Amygdala (tissue), 56 donors: ENCODE measurements at regions not wholly inside any gene's neighbourhood (a gene's known extent, or its start where the extent isn't known, plus 50 kb on each side); places are given as distances from the start of the nearest gene placed in this dataset.

Experiments
- DNase-seq, 56 donors: peaks; one replicate each; lab custom pipeline; 2025; lab: John Stamatoyannopoulos, UW

DNA sequence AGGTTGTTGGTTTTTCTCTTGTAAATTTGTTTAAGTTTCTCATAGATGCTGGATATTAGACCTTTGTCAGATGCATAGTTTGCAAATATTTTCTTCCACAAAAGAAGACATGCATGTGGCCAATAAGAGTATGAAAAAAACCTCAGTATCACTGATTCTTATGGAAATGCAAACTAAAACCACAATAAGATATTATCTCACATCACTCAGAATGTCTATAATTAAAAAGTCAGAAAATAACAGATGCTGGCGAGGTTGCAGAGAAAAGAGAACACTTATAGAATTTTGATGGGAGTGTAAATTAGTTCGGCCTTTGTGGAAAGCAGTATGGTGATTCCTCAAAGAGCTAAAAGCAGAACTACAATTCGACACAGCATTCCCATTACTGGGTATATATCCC is 1355.6 kb downstream of the FAM133A start:
- DNase-seq: no peak

DNA sequence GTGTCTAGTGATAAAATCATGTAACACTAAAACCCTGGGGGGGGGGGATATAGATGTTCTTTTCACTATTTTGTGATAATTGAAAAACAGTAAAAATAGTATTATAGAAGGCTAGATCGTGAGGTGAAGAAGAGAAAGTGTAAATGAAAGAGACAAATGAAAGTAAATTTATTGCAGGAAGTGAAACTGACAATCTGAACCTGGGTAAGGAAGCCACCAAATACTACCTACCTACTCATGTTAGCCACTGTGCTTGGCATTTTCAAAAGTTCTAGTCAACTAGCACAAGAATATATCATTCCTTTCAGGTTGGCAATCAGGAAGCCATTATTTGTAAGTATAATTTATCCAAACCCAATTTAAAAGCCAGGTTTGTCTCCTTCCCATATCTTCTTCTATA is 1366.1 kb downstream of the FAM133A start:
- DNase-seq: no peak

DNA sequence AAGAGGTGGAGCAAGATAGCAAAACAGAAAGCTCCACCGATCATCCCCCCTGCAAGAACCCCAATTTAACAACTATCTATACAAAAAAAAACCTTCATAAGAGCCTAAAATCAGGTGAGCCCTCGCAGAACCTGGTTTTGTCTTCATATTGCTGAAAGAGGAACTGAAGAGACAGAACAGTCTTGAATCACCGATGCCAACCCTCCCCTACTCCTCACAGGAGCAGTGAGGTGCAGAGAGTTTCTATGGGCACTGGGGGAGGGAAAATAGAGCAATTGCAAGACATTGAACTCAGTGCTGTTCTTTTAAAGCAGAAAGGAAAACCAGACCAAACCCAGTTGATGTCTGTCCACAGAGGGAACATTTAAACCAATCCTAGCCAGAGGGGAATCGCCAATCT is 1370.3 kb downstream of the FAM133A start:
- no peak for DNase-seq

DNA sequence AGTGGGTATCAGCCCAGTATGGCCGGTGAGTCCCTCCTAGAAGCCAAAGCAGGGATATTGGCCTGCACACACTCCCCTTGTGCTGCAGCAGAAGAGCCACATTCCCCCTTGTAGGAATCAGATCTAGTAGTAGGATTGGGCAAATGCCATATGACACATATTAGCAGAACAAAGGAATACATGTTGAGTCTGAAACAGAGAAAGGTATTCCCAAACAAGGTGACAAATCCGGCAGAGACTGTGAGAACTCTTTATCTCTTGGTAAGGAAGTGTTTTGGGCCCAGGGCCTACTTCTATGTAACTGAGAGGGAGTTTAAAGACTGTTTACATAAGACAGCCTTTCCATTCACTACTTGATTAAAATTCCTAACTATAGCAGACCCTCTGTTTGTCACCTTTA is 1382.0 kb downstream of the FAM133A start:
- no peak for DNase-seq

DNA sequence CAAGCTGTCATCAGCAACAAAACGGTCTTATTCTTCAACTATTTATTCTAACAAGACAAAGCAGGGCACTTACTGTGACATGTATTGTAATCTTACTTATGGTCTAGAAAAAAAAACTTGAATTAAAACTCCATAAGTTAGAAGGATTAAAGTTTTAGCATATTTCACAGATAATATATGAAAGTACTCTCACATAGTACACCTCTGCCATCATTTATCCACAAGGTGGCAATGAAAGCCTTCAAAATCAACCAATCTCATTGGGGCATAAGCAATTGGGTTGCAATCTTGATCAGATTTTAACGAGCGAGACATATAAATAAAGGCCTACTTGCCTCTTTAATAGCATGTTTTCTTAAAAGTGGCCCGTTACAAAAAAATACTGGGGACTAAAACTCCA is 1382.9 kb downstream of the FAM133A start:
- DNase-seq: no peak

DNA sequence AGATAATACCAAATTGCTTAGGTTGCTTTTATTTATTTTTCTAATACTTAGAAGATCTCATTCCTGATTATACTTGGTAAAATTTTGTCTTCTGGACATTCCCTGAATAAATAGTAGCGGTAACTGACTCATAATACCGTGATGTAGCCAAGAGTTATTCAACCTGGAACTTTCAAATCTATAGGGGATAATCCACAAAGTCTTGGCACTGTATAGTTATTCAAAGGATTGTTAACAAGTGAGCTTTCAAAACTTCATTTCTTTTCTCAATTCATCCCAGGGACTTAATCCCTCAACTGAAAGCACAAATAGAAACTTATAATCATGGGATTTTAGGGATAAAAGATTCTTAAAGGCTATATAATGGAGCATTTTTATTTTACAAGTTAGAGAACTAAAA is 1383.3 kb downstream of the FAM133A start:
- DNase-seq: no peak

DNA sequence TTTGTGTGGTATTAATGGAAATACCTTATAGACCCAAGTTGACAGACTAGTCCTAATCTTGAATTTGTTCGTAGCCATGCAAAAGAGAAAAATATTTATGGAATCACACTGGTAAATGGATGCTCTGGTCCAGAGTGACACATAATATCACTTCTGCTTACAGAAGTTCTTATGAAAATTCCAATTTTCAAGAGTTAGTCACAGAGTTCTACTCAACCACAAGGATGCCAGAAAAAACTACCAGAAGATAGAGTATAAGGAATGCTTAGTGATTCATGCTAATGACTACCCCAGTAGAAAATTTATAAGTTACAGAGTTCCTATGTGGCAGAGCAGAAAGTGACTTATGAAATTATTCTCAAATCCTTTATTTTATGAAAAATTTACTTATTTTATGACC is 1384.8 kb downstream of the FAM133A start:
- DNase-seq: no peak

DNA sequence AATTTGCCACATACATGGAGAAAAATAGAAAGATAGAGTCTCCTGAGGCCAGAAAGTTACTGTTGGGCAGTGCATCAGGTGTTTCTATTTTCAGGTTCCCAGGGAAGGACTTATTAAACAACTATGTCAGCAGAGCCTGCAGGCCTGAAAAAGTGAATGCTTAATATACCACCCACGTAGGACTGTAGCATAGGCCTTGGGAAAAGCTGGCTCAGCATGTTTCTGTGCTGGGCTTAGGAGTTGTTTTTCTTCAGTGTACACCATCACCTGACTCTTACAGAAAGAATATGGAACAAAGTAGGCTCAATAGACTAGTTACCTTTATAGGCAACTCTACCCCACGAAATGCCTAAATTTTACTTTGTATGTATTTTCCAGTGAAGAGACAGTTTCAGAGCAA is 1385.9 kb downstream of the FAM133A start:
- DNase-seq: no peak

DNA sequence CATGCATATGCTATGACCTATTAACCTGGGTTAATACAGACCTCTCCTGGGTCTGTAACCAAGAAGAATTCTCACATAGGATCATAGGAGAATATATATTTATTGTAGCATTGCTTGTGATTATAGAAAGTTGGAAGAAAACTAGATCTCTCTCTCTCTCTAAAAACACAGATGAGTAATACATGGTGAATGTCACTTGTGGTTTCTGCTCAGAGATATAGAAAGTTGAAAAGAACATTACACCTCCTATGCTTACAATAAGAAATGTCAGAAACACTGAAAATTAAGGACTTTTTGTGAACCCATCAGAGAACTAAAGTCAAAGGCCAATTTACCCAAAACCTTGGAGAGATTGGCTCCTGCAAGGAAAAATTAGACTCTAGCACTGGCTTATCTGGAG is 1389.5 kb downstream of the FAM133A start:
- DNase-seq: no peak

DNA sequence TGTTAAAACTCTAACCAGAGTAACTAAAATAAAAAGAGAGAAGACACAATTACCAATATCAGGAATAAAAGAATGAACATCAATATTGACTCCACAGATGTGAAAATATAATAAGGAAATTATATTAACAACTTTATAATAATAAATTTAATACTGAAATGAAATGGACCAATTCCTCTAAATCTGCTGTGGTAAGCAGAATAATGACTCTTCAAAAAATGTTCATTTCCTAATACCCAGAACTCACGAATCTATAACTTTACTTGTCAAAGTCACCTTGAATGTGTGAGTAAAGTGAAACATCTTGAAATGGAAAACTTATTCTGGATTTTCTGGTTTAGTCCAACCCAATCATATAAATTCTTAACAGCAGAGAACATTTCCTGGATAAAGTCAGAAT is 1391.1 kb downstream of the FAM133A start:
- DNase-seq: no peak

DNA sequence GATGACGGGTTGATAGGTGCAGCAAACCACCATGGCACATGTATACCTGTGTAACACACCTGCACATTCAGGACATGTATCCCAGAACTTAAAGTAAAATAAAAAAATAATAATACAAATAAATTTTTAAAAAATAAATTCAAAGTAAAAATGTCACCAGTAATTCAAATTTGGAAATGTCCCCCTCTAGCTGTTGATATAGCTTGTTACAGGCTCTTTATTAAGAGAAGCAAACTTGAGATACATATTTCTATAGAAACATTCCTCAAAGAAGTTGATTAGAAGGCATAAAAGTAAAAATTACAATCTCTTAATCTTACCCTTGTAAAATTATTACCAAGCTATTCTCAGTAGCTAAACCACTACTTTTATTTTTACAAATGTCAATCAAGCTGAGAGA is 1397.0 kb downstream of the FAM133A start:
- DNase-seq: no peak

DNA sequence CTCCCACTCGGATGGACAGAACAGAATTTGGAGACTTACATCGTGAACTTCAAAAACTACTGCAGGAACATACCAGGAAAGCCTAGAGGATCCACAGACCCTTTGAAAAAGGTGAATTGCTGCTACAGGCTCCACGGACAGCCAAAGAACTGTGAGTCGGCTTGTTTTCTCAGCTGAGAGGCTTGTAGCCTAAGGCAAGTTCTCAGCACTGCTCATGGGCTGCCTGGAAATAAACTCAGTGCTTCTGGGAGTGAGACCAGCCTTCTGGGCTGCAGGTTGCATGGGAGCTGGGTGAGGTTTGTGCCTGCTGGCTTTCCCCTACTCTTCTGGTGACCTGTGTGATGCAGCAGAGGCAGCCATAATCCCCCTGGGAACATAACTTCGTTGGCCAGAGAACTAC is 1397.6 kb downstream of the FAM133A start:
- no peak for DNase-seq

DNA sequence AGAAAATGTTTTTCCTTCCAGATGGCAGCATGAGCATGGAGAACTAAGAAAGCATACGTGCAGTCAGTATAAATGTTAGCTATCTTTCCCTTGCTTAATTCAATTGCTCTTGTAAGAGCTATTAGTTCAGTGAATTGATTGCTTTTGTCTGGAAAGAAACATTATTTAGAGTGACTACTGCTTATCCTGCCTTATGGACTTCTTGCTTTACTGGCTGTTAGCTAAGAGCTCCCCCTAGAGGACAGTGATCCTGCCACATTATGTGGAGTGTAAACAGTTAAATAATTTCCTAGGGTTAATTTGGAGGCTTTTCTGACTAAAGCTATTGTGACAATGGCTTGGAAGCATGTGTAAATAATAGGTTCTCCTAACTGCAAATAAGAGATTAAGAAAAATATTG is 1402.4 kb downstream of the FAM133A start:
- DNase-seq: no peak

DNA sequence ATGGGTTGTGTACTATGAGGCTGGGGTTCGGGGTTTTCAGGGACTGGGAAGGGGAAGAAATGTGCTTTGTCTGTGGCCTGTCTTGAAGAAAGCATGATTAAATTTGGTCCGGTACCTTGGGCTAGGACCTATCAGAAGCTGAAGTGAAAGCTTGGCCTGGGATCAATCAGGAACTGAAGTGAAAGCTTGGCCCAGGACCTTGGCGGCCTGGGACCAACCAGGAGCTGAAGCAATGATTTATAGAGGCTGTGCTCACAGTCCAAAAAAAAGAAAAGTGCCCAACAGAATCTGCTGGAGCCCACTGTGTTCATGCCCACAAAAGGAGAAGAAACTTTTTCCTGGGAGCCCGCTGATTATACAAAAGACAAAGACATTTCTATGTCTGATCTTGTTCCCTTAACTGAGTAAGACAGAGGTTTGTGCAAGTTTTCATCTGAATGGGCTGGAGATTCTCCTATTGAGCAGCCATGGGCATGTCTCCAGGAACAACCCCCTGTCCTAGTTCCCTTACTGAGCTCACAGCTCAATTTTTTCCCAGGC is 1427.9 kb downstream of the FAM133A start:
- DNase-seq: peak in 6 of 56 donors; percentile 0 to 6 (median 2)

DNA sequence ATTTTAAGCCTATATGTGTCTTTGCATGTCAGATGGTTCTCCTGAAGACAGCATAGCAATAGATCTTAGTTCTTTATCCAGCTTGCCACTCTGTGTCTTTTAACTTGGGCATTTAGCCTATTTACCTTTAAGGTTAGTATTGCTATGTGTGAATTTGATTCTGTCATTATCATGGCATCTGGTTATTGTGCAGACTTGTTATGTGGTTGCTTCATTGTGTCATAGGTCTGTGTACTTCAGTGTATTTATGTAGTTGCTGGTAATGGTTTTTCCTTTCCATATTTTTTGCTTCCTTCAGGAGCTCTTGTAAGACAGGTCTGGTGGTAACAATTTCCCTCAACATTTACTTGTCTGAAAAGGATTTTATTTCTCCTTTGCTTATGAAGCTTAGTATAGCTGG is 1443.5 kb downstream of the FAM133A start:
- DNase-seq: no peak

DNA sequence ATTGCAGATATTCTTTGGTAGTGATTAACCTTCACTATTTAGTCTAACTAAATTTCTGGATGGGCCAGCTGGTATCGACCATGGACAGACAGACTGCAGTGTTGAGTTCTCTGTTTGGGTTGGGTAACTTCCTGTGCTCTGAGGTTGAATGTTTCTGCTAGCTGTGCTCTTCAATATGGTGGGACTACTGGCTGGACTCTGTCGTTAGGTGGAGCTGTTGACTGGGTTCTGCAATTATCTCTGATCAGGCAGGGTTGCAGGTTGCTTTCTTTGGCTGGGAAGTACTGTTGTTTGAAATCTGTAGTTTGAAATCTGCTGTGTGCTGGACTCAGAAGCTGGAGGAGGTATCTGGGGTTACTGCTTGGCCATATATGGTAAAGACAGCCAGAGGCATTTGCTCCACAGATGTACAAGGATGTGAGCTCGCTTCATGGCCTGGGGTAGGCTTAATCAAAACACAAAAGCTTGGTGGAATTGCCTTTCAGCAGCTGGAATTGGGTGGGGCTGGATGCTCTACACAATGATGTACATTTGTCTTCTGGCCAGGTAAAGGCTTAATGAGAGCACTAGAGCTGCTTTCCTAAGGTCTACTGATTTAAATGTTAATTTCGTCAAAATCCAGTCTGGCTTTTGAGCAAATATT is 1472.0 kb downstream of the FAM133A start:
- DNase-seq: no peak

DNA sequence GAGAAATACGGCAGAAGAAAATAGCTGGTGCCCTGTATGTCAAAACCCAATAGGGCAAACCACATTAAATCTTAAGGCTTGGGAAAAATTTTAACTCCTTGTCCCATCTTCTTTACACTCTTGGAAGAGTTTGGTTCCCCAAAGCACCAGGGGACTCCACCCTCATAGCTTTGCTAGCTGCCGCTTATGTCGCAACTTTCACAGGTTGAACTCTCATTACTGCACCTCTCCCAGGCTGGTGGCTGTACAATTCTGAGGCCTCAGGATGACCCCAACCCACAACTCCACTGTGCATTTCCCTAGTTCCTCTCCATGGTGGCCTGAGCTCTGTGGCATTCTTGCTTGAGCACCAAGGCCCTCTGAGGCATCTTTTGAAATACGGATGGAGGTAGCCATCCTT is 1478.8 kb downstream of the FAM133A start:
- no peak for DNase-seq

DNA sequence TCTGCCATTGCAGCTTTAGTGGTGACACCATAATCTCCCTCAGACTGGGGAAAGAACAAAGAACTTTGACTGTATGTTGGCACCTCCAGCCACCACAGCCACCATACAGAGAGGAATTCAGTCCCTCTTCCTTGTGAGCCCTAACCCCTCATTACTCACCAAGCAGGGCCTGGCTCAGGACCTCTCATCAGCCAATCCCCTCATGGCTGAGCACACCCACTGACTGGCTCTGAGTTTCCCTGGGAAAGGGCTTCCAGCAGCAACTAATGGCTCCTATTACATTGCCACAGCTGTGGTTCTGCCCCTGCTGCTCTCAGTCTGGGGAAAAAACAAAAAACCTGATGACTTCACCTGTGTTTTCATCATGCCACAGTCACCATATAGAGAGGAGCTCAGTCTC is 1482.6 kb downstream of the FAM133A start:
- DNase-seq: no peak
